GM18870 (cell line): ENCODE measurements at regions not wholly inside any gene's neighbourhood (a gene's known extent, or its start where the extent isn't known, plus 50 kb on each side); places are given as distances from the start of the nearest gene placed in this dataset.
"Not testable (repeated sequence)": the region's sequence is repeated elsewhere in the genome, so short reads cannot be mapped to it uniquely, and the experiment has no call there.

Experiments used
- ATAC-seq: cut with Tn5 transposase; IDR thresholded peaks from one replicate; pipeline ENCODE4 v1.9.1; 2021; ENCODE audit warnings: moderate library complexity; ENCODE audit not compliant: unreplicated experiment

DNA sequence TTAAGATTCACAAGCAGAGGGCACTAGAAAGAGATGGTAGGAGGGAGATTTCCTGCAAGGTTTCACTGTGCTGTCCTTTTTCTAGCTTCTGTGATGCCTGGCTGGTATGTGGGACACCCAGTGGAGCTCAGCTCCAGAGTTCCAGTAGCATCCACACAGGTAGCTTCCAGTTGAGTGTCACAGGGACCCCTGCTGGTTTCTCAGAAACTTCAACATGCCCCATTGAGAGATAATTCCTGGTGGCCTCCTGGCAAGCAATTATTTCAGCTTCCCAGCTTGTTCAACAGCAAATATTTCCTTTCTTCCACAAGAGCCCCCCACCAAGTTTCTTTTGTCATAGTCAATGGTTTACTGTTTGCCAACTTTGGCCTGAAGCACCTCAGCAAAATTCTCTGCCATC is 858.7 kb downstream of the REEP3 start:
- no peak for ATAC-seq

GRCh38 chr10:64385355-64385754 is 864.2 kb downstream of the REEP3 start:
- no peak for ATAC-seq

DNA sequence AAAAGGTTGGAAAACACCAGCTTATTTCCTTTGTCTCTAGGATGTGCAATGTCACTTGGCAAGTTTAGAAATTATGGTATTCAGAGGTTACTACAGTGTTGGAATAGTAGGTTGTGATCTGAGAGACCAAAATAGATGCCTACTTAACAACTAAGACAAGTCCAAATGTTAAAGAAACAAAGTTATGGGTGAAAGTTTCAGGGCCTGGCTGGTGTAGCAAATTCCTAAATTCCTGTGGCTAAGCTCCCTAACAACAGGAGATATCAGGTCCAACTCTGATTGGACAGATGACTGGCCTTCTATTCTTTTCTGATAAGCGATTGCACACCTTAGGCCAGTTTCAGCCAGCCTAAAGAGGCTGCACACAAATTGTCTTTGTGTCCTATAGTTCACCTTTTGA is 873.5 kb downstream of the REEP3 start:
- ATAC-seq, result no peak

- ATAC-seq, result no peak
Measured at GRCh38 chr10:64396105-64396708, 875.0 kb downstream of the REEP3 start.

GRCh38 chr10:64397125-64397524 is 875.9 kb downstream of the REEP3 start:
- no peak for ATAC-seq

DNA sequence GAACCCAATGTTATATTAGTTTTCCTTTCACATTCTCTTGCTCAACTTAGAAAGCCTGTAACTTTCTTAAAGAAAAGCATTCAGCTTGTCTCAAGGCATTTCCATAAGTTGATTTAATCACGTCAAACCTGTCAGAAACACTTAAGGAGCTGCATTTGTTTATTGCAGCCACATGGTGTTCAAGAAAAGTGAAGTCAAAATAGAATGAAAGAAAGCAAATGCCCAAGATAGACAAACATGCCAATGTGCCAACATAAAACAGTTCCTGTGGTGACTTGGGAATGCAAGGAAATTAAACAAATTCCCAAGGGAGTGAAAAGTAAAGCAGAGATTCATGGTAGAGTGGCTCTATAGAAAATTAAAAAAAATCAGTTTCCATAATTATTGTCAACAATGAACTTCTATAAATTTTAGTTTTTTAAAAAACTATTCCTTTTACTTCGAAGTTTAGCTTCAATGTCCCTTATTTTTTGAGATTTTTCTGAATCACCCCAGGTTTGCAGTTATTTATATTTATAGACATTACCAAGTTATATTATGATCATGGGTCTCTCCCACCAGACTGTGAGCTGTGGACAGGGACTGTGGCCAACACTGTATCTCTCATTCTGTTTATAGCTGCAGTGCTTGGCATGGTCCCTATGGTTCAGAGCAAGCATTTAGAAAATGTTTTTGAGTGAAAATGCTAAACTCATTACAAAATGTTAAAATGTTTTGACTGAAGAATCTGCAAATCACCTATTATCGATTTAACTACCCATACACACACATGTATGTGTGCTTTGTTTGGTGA is 887.4 kb downstream of the REEP3 start:
- no peak for ATAC-seq

- no peak for ATAC-seq
Measured at GRCh38 chr10:64409349-64409748, 888.1 kb downstream of the REEP3 start.

- no peak for ATAC-seq
Measured at GRCh38 chr10:64416011-64416410, 894.8 kb downstream of the REEP3 start.

DNA sequence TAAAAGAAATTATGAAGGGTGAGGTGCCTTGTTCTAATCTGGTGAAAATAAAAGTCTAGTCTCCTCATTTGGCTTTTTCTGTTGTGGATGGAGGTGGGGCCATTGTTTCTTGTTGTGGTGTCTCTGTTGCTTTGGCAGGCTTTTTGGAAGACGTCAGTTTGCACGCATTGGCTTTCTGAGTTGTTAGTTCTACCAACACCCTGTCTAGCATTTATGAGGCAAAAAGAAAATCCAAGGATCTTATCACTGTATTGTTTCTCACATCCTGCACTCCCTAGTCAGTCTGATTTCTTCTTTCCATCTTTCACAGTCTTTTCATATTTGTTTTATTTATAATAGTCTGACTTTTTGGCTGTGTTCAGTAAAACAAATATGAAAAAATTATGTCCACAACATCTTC is 898.3 kb downstream of the REEP3 start:
- no peak for ATAC-seq

GRCh38 chr10:64426745-64427144 is 905.5 kb downstream of the REEP3 start:
- ATAC-seq, result no peak

DNA sequence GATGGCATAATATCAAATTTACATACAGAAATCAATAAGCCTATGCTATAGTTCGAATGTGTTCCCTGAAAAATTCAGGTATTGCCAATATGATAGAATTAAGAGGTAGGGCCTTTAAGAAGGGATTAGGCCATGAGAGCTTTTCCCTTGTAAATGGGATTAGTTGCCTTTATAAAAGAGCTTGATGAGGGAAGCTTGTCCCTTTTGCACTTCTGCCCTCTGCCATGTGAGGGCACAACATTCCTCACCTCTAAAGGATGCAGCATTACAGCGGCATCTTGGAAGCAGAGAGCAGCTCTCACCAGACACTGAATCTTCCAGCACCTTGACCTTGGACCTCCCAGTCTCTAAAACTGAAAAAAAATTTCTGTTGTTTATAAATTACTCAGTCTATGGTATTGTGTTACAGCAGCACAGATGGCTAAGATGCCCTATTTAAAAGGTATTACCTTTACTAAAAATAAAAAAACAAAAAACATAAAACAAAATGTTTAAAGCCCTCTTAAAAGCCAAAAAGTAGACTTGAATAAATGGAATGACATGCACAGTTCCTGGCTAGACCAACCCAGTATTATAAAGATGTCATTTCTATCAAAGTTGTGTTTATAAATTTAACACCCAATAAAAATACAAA is 909.6 kb downstream of the REEP3 start:
- ATAC-seq, result no peak

DNA sequence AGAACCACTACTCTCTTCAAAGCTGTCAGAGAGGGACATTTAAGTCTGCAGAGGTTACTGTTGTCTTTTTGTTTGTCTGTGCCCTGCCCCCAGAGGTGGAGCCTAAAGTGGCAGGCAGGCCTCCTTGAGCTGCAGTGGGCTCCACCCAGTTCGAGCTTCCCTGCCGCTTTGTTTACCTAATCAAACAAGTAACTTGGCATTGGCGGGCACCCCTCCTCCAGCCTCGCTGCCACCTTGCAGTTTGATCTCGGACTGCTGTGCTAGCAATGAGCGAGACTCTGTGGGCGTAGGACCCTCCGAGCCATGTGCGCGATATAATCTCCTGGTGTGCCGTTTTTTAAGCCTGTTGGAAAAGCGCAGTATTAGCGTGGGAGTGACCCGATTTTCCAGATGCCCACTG is 920.7 kb downstream of the REEP3 start:
- not testable (repeated sequence) for ATAC-seq

DNA sequence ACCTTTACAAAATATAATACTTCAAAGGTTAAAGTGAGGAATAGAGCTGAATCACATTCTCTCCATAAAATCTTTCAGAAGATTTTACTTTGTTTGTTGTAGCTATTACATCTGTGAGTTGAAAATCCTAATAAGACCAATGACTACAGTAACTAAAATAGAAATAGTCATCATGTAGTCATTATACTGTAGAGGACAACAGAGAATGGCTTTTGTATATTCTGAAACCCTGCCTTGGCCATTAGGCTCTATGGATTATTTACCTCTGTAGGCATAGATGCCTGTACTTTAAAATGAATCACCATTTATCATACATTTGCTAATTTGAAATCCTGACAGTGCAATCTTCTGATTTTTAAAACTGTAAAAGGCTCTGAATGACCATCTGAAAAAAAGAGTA is 923.0 kb downstream of the REEP3 start:
- ATAC-seq, result no peak

DNA sequence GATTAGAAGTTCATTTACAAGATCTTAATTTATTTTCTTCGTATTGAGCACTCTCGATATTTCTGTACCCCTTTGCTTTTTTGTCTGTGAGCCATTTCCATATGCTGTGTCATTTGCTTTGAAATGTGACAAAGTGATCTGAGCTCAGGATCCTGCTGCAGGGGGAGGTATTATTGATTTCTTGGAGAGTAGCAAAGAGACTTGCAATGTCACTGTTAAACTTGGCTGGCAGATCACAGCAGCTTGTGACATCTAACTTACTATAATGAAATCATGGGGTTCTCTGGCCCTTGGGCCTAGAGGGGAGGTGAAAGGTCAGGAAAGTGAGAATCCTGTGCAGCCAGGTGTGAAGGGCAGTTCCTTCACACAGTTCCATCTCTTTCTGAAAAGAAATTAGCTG is 923.4 kb downstream of the REEP3 start:
- ATAC-seq, result no peak

GRCh38 chr10:64449603-64450002 is 928.4 kb downstream of the REEP3 start:
- ATAC-seq, result no peak

GRCh38 chr10:64450312-64450711 is 929.1 kb downstream of the REEP3 start:
- ATAC-seq, result no peak

- ATAC-seq, result no peak
Measured at GRCh38 chr10:64454962-64455361, 933.8 kb downstream of the REEP3 start.

DNA sequence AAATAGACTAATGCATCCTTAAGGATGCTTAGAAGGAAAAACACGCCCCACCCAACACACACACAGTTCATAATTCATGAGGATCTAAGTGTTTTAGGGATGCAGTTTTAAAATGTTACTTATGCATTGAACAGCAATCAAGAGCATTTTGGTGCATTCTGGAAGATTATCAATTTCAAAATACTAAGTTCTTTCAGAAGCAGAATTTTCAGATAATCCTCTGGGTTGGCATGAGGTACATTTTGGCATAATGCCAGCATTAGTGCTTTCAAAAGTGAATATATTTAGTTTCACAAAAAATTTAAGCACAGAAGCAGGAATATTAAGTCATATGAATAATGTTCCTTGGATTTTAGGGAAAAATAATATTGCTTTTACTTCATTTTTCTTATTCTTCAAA is 937.1 kb downstream of the REEP3 start:
- no peak for ATAC-seq

- ATAC-seq, result no peak
Measured at GRCh38 chr10:64463406-64463805, 942.2 kb downstream of the REEP3 start.

DNA sequence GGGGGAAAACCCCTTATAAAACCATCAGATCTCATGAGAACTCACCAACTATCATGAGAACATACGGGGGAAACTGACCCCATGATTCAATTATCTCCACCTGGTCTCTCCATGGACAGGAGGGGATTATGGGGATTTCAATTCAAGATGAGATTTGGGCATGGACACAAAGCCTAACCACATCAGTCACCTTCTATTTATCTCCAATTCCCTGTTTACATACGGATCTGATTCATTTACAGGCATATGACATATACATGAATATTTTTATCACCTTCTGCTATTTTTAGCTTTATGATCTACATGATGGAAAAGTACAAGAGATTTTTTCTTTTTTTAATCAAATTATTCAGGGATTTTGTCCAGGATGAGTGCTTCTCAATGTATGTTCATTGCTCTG is 944.5 kb downstream of the REEP3 start:
- no peak for ATAC-seq

- ATAC-seq, result no peak
Measured at GRCh38 chr10:64468219-64468618, 947.0 kb downstream of the REEP3 start.

DNA sequence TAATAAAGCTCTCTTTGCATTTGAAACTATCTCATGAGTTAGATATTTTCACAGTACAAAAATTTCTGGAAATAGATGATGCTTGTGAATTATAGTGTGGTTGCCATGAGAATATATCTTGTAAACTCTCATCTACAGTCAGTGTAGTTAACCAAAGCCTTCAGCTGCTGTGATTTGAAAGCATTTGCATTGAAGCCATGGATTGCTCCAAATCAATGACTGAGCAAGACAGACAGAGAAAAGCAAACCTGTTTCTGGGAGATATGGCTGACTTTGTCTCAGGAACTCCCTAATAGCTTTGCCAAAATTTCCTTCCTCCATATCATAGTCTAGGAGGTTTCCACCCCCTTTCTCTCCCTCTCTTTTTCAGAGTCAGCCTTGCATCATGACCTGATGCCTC is 955.3 kb downstream of the REEP3 start:
- ATAC-seq, result no peak
